Osteoblast (primary cell): ENCODE measurements at regions not wholly inside any gene's neighbourhood (a gene's known extent, or its start where the extent isn't known, plus 50 kb on each side); places are given as distances from the start of the nearest gene placed in this dataset.

ENCODE experiments used
- DNase-seq: peaks from one replicate; pipeline ENCODE4 v3.0.0; 2011; ENCODE audit warnings: low spot score, mixed read lengths; ENCODE audit not compliant: insufficient read length; ENCODE audit errors: missing footprints
- H2AFZ ChIP-seq: 2 replicates; pipeline ENCODE4 v1.6.0; 2011; ENCODE audit warnings: mild to moderate bottlenecking, low read length
- H3K27ac ChIP-seq: 2 replicates; pipeline ENCODE4 v1.5.1; 2011; ENCODE audit warnings: mild to moderate bottlenecking, low read depth, low read length, moderate library complexity
- H3K27me3 ChIP-seq: 2 replicates; pipeline ENCODE4 v1.6.0; 2012; ENCODE audit warnings: mild to moderate bottlenecking, control low read depth, inconsistent platforms, low read length, moderate library complexity; ENCODE audit not compliant: insufficient read depth
- H3K36me3 ChIP-seq: 2 replicates; pipeline ENCODE4 v1.5.1; 2011; ENCODE audit warnings: mild to moderate bottlenecking, low read length, control low read depth, moderate library complexity; ENCODE audit not compliant: insufficient read depth
- H3K4me1 ChIP-seq: 2 replicates; pipeline ENCODE4 v1.5.1; 2011; ENCODE audit warnings: mild to moderate bottlenecking, low read length, control low read depth, moderate library complexity; ENCODE audit not compliant: insufficient read depth
- H3K4me2 ChIP-seq: 2 replicates; pipeline ENCODE4 v1.6.0; 2011; ENCODE audit warnings: mild to moderate bottlenecking, low read length; ENCODE audit not compliant: insufficient read depth
- H3K4me3 ChIP-seq: fragments of 200-600 bp; sonication (generic); 3 replicates; pipeline ENCODE4 v1.5.1; 2012; ENCODE audit warnings: mild to moderate bottlenecking, low read length, inconsistent platforms; ENCODE audit not compliant: insufficient read depth
- H3K79me2 ChIP-seq: 2 replicates; pipeline ENCODE4 v1.6.0; 2012; ENCODE audit warnings: mild to moderate bottlenecking, low read length, control low read depth, inconsistent platforms; ENCODE audit not compliant: insufficient read depth
- H3K9me3 ChIP-seq: 2 replicates; pipeline ENCODE4 v1.5.1; 2011; ENCODE audit warnings: low read depth, low read length, control low read depth
- H4K20me1 ChIP-seq: 2 replicates; pipeline ENCODE4 v1.6.0; 2012; ENCODE audit warnings: mild to moderate bottlenecking, low read length, control low read depth; ENCODE audit not compliant: insufficient read depth
- TF ChIP-seq, protein P1 (sequence below): IDR thresholded peaks from 2 replicates; pipeline ENCODE4 v1.5.1; 2011; ENCODE audit warnings: mild to moderate bottlenecking, low read depth, low read length, moderate library complexity; ENCODE audit errors: extremely low read depth

DNA sequence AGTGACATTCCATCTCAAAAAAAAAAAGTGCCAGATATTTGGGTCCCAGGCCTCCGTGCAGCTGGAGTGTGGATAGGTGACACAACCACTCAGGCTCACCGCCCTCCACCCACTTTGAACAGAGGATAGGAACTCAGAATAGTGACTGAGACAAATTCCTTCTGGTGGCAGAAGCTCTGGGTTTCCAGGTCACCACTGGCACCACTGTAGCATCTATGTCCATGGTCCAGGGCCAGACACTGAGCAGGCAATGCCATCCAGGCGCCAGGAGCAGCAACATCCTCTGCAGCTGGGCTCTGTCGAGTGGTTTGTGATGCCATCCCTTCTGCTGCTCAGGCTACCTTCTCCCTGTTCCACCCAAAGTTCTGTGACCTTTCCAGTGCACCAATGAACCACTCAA is 81.5 kb upstream of the PTPRM start:
- H3K4me2 ChIP-seq, result no peak overlapping the region
- H3K27me3 ChIP-seq, result no peaks in the 10 kb centered on the region
- H3K36me3 ChIP-seq, result no peaks in the 10 kb centered on the region
- H3K79me2 ChIP-seq, result no peaks in the 10 kb centered on the region
- no peak overlapping the region for H3K4me3 ChIP-seq
- H3K27ac ChIP-seq, result no peak overlapping the region
- DNase-seq, result no peak
- H2AFZ ChIP-seq, result no peak overlapping the region
- no peaks in the 10 kb centered on the region for H3K9me3 ChIP-seq
- no peaks in the 10 kb centered on the region for H3K4me1 ChIP-seq
- TF ChIP-seq, protein P1, sequence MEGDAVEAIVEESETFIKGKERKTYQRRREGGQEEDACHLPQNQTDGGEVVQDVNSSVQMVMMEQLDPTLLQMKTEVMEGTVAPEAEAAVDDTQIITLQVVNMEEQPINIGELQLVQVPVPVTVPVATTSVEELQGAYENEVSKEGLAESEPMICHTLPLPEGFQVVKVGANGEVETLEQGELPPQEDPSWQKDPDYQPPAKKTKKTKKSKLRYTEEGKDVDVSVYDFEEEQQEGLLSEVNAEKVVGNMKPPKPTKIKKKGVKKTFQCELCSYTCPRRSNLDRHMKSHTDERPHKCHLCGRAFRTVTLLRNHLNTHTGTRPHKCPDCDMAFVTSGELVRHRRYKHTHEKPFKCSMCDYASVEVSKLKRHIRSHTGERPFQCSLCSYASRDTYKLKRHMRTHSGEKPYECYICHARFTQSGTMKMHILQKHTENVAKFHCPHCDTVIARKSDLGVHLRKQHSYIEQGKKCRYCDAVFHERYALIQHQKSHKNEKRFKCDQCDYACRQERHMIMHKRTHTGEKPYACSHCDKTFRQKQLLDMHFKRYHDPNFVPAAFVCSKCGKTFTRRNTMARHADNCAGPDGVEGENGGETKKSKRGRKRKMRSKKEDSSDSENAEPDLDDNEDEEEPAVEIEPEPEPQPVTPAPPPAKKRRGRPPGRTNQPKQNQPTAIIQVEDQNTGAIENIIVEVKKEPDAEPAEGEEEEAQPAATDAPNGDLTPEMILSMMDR, result no peak
- H4K20me1 ChIP-seq, result no peaks in the 10 kb centered on the region

DNA sequence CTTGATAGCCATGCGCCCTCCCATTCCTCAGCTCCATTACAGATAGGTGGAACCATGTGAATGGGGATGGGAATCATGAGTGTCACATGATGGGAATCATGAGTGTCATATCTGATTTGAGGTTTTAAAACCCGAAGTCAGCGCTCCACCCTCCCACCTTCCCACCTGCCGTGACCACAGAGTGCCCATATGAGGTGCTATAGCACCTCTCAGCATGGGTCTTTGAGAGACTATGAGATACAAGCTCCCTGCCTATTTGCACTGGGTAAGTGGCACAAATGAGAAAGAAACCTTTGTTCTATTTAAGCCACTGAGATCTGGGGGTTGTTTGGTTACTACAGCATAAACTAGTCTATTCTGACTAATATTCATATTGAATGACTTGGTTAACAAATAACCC is 78.5 kb upstream of the PTPRM start:
- H3K4me3 ChIP-seq, result no peak overlapping the region
- DNase-seq, result no peak
- H3K4me1 ChIP-seq, result no peaks in the 10 kb centered on the region

DNA sequence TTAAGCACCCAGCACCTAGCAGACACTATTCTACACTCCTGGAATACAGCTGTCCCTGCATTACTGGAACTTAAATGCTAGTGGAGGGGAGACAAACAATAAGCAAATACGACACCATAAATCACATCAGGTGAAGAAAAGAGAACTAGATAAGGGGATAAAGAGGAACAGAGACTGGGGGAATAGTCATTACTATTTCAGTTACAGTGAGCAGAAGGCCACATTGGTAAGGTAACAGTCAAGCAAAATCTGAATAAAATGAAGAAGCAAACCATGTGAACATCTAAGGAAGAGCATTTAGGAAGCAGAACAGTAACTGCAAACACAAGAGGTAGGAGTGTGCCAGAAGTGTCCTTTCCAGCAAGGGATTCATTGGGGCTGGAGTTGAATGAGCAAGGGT is 77.0 kb upstream of the PTPRM start:
- no peak overlapping the region for H3K27ac ChIP-seq
- no peaks in the 10 kb centered on the region for H3K36me3 ChIP-seq
- H3K79me2 ChIP-seq, result no peaks in the 10 kb centered on the region
- H3K4me3 ChIP-seq, result no peak overlapping the region
- H3K27me3 ChIP-seq, result no peaks in the 10 kb centered on the region
- H3K9me3 ChIP-seq, result no peaks in the 10 kb centered on the region
- TF ChIP-seq, protein P1, result no peak
- H2AFZ ChIP-seq, result no peak overlapping the region
- H4K20me1 ChIP-seq, result no peaks in the 10 kb centered on the region
- no peak overlapping the region for H3K4me2 ChIP-seq
- no peaks in the 10 kb centered on the region for H3K4me1 ChIP-seq
- no peak for DNase-seq

More for the DNA sequence above, 78.5 kb upstream of the PTPRM start:
- no peak overlapping the region for H2AFZ ChIP-seq
- no peaks in the 10 kb centered on the region for H3K9me3 ChIP-seq
- H3K27me3 ChIP-seq, result no peaks in the 10 kb centered on the region
- no peaks in the 10 kb centered on the region for H3K79me2 ChIP-seq
- H4K20me1 ChIP-seq, result no peaks in the 10 kb centered on the region
- no peaks in the 10 kb centered on the region for H3K36me3 ChIP-seq
- TF ChIP-seq, protein P1, result no peak
- H3K27ac ChIP-seq, result no peak overlapping the region
- no peak overlapping the region for H3K4me2 ChIP-seq

DNA sequence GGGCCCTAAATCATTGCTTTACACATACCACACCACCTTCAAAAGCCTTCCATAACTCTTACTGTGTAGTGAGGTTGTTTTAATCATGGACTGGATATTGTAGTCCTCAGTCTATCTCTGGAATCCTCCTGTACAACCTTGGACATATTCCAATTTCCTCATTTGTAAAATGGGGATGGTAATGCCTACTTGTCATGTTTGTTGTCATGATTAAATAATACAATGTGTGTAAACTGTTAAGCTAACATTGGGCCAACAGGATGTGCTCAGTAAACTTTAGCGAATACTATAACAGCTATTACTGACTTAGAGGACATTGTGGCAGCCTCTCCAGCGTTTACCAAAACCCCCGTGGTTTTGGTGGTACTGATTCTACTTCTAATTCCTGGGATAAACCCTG is 74.7 kb upstream of the PTPRM start:
- Histone ChIP-seq H3K36me3 (no peaks in the 10 kb centered on the region), H3K9me3 (no peaks in the 10 kb centered on the region)

More for the DNA sequence above, 74.7 kb upstream of the PTPRM start:
- Histone ChIP-seq H3K4me1 (no peaks in the 10 kb centered on the region), H3K27ac (no peak overlapping the region), H2AFZ (no peak overlapping the region), H3K4me2 (no peak overlapping the region), H3K4me3 (no peak overlapping the region), H3K79me2 (no peaks in the 10 kb centered on the region), H4K20me1 (no peaks in the 10 kb centered on the region), H3K27me3 (no peaks in the 10 kb centered on the region)
- no peak for DNase-seq
- TF ChIP-seq, protein P1, result no peak
